Right atrium auricular region (tissue), 2 donors: ENCODE measurements at regions not wholly inside any gene's neighbourhood (a gene's known extent, or its start where the extent isn't known, plus 50 kb on each side); places are given as distances from the start of the nearest gene placed in this dataset.

Experiments used
- DNase-seq: peaks from one replicate; pipeline ENCODE4 v3.0.0-alpha.2; 2019; ENCODE audit warnings: low spot score
- H3K27ac ChIP-seq, 2 donors: fragments of 200-600 bp; sonication (generic); 1 replicate in 1 of 2; 2 replicates in 1 of 2; pipeline ENCODE4 v1.5.1; 2016 to 2019
- H3K27me3 ChIP-seq, 2 donors: fragments of 200-600 bp; sonication (generic); one replicate each; pipeline versions ENCODE4 v1.5.1 to v1.6.0; 2017 to 2019
- H3K36me3 ChIP-seq: fragments of 200-600 bp; sonication (generic); one replicate; pipeline ENCODE4 v1.5.1; 2016
- H3K4me1 ChIP-seq, 2 donors: fragments of 200-600 bp; sonication (generic); one replicate each; pipeline versions ENCODE4 v1.5.1 to v1.6.0; 2017 to 2019
- H3K4me3 ChIP-seq, 2 donors: fragments of 200-600 bp; sonication (generic); 1 replicate in 1 of 2; 2 replicates in 1 of 2; pipeline ENCODE4 v1.5.1; 2017 to 2019; ENCODE audit warnings: mild to moderate bottlenecking in 1 of 2, moderate library complexity in 1 of 2
- H3K9me3 ChIP-seq, 2 donors: fragments of 200-600 bp; sonication (generic); one replicate each; pipeline ENCODE4 v1.5.1; 2019
- CTCF ChIP-seq, 2 donors: fragments of 200-600 bp; sonication (generic); IDR thresholded peaks; one replicate each; pipeline ENCODE4 v1.5.1; 2019; ENCODE audit warnings: antibody characterized with exemption in 2 of 2

DNA sequence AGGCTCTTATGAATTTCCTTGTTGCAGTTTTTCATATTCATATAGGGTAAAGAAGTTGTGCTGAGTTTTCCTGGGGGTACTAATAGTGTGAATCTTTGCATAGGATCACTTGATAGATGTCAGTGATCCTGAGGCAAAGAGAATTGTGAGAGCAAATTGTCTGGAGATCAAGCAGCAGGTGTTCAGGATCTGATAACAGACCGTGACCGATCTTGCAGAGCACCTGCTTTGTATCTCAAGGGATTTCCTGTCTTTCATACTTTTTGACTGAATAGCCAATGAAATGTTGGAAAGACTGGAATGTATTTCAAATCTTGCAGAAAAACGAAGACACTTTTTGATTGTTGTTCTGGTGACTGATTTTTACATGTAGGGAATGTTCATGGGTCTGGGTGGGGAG lies 914.5 kb downstream of the STIM2 start:
- H3K9me3 ChIP-seq = no peaks in the 10 kb centered on the region
- H3K4me3 ChIP-seq = no peak overlapping the region
- DNase-seq = no peak
- no peak overlapping the region for H3K27ac ChIP-seq
- no peaks in the 10 kb centered on the region for H3K27me3 ChIP-seq
- no peaks in the 10 kb centered on the region for H3K36me3 ChIP-seq
- no peak for TF ChIP-seq CTCF (IDR thresholded peaks at IDR 0.05)
- no peaks in the 10 kb centered on the region for H3K4me1 ChIP-seq

DNA sequence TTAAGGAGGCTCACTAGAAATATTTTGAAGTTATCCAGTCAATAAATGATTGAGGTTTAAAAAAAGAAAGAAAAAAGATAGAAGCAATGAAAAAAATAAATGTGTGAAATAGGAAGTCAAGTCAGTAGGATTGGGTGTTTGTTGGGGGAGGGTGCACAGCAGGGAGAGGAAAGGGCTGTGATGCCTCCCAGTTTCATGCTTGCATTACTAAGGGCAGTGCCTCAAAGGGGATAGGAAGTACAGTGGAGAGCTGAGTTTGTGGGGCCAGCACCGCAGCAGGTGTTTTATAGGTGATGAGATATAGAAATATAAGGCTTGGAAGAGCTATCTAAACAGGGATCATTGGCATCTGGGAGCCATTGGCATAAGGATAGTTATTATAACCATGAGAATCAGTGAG lies 919.2 kb downstream of the STIM2 start:
- Histone ChIP-seq H3K4me1 (no peaks in the 10 kb centered on the region), H3K27ac (no peak overlapping the region), H3K9me3 (no peaks in the 10 kb centered on the region), H3K36me3 (no peaks in the 10 kb centered on the region), H3K4me3 (no peak overlapping the region), H3K27me3 (no peaks in the 10 kb centered on the region)
- no peak for DNase-seq
- no peak for TF ChIP-seq CTCF (IDR thresholded peaks at IDR 0.05)

GRCh38 chr4:27787195-27787594 lies 926.6 kb downstream of the STIM2 start:
- H3K9me3 ChIP-seq = no peaks in the 10 kb centered on the region
- H3K27ac ChIP-seq = no peak overlapping the region
- TF ChIP-seq CTCF (IDR thresholded peaks at IDR 0.05) = no peak
- no peak overlapping the region for H3K4me3 ChIP-seq
- no peak for DNase-seq
- no peaks in the 10 kb centered on the region for H3K36me3 ChIP-seq
- H3K27me3 ChIP-seq = no peaks in the 10 kb centered on the region
- no peaks in the 10 kb centered on the region for H3K4me1 ChIP-seq

DNA sequence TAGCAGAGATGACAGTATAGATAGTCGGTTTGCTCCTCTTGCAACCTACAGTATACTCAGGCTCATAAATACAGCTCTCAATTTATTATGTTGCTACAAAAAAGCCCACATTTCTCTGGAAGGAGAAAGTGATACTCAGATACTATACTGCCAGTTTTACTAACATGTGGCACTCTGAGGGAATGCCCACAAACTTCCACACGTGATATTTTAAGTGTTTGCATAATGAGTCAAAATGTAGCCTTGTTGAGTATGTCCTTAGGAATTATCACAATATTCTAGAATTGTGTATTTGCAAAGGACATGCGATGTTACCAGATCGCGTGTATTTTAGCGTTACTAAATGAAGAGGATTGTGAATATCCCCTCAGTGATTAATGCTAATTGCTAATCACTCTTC lies 929.1 kb downstream of the STIM2 start:
- TF ChIP-seq CTCF (IDR thresholded peaks at IDR 0.05) = no peak
- no peaks in the 10 kb centered on the region for H3K27me3 ChIP-seq
- no peaks in the 10 kb centered on the region for H3K4me1 ChIP-seq
- DNase-seq = no peak
- H3K27ac ChIP-seq = no peak overlapping the region
- H3K36me3 ChIP-seq = no peaks in the 10 kb centered on the region
- no peak overlapping the region for H3K4me3 ChIP-seq
- H3K9me3 ChIP-seq = no peaks in the 10 kb centered on the region

DNA sequence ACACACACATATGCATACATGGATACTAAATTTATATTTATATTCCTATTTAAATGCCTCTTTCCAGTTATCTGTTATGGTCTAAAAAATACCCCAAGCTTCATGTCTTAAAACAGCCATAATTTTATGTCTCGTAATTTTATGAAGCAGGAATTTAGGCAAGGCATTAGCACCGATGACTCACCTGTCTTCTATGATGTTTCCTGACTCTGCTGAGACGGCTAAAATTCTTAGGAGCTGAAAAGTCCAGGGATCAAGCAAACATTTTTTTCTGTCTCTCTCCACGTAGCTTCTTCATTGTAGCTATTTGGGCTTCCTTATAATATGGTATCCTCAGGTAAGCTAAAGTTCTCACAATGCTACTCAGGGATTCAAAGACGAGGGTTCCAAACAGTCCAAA lies 930.3 kb downstream of the STIM2 start:
- no peaks in the 10 kb centered on the region for H3K9me3 ChIP-seq
- no peak overlapping the region for H3K27ac ChIP-seq
- TF ChIP-seq CTCF (IDR thresholded peaks at IDR 0.05) = no peak
- H3K36me3 ChIP-seq = no peaks in the 10 kb centered on the region
- no peak for DNase-seq
- no peaks in the 10 kb centered on the region for H3K4me1 ChIP-seq
- H3K4me3 ChIP-seq = no peak overlapping the region
- no peaks in the 10 kb centered on the region for H3K27me3 ChIP-seq

DNA sequence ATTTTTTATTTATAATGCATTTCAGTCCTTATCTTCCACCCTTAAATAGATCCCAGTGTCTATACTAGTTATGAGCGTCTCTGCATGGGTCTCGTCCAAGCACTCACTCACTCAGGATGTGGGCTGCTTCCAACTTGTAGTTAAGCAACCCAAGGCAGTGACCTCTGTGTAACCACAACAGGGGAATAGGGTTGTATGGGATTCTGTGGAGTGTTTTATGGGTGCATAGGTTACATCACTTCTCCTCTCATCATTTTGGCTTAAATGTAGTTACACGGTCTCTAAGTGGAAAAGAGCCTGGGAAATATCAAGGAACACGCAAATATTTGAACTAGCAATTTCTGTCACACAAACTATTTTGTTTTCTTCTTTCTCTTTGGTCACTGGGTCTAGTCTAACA lies 931.0 kb downstream of the STIM2 start:
- no peak overlapping the region for H3K4me3 ChIP-seq
- H3K9me3 ChIP-seq = no peaks in the 10 kb centered on the region
- no peaks in the 10 kb centered on the region for H3K4me1 ChIP-seq
- no peaks in the 10 kb centered on the region for H3K36me3 ChIP-seq
- DNase-seq = no peak
- no peak overlapping the region for H3K27ac ChIP-seq
- no peak for TF ChIP-seq CTCF (IDR thresholded peaks at IDR 0.05)
- H3K27me3 ChIP-seq = no peaks in the 10 kb centered on the region
